ENCODE measurements at regions not wholly inside any gene's neighbourhood (a gene's known extent, or its start where the extent isn't known, plus 50 kb on each side); places are given as distances from the start of the nearest gene placed in this dataset.

- no peak for DNase-seq
Observed at GRCh38 chr18:11260961-11261461, 111.6 kb upstream of the PIEZO2 start.

GRCh38 chr18:11259469-11260150, 110.2 kb upstream of the PIEZO2 start:
- DNase-seq = peak; percentile 26

- DNase-seq = no peak
Observed at GRCh38 chr18:11258039-11258610, 108.8 kb upstream of the PIEZO2 start.

GRCh38 chr18:11256251-11256650, 106.9 kb upstream of the PIEZO2 start:
- DNase-seq = no peak

GRCh38 chr18:11251891-11252270, 102.5 kb upstream of the PIEZO2 start:
- no peak for DNase-seq

GRCh38 chr18:11251229-11251890, 102.0 kb upstream of the PIEZO2 start:
- no peak for DNase-seq

GRCh38 chr18:11249391-11249790, 100.0 kb upstream of the PIEZO2 start:
- no peak for DNase-seq

- DNase-seq = no peak
Observed at GRCh38 chr18:11247381-11247970, 98.1 kb upstream of the PIEZO2 start.

- DNase-seq = no peak
Observed at GRCh38 chr18:11246495-11247300, 97.3 kb upstream of the PIEZO2 start.

GRCh38 chr18:11245879-11246278, 96.5 kb upstream of the PIEZO2 start:
- DNase-seq = no peak

GRCh38 chr18:11237484-11237883, 88.1 kb upstream of the PIEZO2 start:
- no peak for DNase-seq

GRCh38 chr18:11237066-11237465, 87.7 kb upstream of the PIEZO2 start:
- no peak for DNase-seq

GRCh38 chr18:11224153-11224552, 74.8 kb upstream of the PIEZO2 start:
- DNase-seq = no peak

GRCh38 chr18:11219571-11219970, 70.2 kb upstream of the PIEZO2 start:
- no peak for DNase-seq

- no peak for DNase-seq
Observed at GRCh38 chr18:11215216-11215615, 65.8 kb upstream of the PIEZO2 start.

- DNase-seq = no peak
Observed at GRCh38 chr18:11204020-11204419, 54.7 kb upstream of the PIEZO2 start.

- DNase-seq = no peak
Observed at GRCh38 chr18:11199477-11199876, 50.1 kb upstream of the PIEZO2 start.

Data from DMS53 (cell line).